ENCODE measurements at regions not wholly inside any gene's neighbourhood (a gene's known extent, or its start where the extent isn't known, plus 50 kb on each side); places are given as distances from the start of the nearest gene placed in this dataset.

GRCh38 chr15:87348746-87349145 lies 907.8 kb downstream of the NTRK3 start:
- no peak for DNase-seq

GRCh38 chr15:87347806-87348515 lies 908.6 kb downstream of the NTRK3 start:
- DNase-seq, result no peak

DNA sequence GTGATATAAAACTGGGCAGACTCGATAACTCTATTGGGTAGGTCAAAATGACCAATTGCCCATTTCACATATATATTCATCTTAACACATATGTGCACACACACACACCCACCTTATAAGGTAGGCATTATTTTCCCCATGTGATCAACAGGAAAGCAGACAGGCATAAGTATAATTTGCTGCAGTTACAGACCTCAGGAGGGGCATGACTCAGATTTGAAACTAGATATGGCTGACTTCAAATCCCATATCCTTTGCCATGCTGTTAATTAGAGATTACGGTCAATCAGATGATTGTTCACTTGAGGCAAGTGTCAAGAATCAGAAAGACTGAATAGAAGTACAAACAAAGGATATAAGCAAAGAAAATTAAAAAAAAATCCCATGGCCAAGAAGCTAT lies 910.6 kb downstream of the NTRK3 start:
- no peak for DNase-seq

DNA sequence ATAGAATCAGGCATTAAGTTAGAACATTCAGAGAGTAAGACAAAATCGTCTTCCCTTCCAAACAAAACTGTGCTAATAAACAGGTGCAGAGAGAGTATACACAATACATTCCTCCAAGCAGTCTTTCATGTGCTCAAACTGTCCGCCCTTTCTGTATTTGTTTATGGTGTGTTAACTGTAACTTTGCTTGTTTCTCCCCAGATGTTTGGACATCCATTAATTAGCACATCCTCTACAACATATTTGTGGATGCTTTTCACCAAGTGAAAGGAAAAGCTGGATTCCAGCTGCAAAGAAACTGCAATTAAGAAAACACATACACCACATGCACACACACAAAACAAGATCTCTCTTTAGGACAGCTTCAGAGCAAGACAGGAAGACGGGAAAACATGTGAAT lies 912.6 kb downstream of the NTRK3 start:
- DNase-seq, result peak; percentile 60

DNA sequence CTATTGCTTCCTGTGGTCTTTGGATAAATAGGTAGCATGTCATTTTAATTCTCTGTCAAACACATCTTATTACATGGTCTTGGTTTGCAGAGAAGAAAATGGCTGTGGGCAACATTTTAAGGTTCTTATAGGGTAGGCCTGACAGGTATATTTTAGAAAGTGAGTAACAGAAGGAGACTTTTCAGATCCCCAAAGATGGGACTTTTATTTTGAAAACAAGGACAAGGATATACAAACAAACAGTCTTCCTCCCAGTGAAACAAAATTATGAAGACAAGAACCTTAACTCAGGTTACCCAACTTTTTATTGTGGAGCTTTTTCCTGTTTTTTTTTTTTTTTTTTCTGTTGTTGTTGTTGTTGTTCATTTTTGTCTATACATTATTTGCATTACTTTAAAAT lies 916.2 kb downstream of the NTRK3 start:
- no peak for DNase-seq

DNA sequence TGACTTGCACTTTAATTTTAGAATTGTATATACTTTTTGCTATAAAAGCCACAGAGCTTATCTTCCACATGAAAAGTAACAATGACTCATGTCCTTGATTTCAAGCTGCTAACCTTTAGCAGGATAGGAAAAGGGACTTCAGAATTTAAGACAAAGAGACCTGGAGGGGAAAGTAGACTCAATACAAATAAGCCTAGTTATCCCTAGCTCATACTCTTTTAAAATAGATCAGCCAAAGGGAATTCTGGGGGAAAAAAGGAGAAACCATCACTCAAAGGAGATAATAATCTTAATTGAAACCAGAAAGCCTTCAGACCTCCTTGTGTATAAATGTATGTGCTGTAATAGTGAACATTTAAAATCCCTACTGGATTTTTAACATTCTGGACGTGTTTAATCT lies 930.3 kb downstream of the NTRK3 start:
- DNase-seq, result no peak

DNA sequence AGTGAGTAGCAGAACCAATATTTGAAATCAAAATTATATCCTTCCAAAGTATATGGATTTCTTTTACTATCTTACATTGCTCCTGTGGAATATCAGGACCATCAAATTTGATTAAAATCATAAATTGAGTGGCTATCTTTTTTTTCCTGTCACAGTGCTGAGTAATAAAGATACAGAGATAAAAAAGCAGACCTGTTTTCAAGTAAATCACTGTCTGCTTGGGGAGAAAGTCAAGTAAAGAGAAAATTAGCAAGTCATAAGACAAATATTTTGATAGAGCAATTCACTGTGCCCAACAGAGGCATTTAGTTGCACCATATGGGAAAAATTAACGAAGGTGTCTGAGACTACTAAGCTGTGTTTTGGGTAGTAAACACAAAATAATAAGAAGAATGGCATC lies 933.7 kb downstream of the NTRK3 start:
- DNase-seq, result no peak

GRCh38 chr15:87322265-87322664 lies 934.3 kb downstream of the NTRK3 start:
- DNase-seq, result no peak

- no peak for DNase-seq
These were observed 938.6 kb downstream of the NTRK3 start for GRCh38 chr15:87317900-87318299.

- DNase-seq, result peak; percentile 12
These were observed 944.3 kb downstream of the NTRK3 start for GRCh38 chr15:87312221-87312620.

DNA sequence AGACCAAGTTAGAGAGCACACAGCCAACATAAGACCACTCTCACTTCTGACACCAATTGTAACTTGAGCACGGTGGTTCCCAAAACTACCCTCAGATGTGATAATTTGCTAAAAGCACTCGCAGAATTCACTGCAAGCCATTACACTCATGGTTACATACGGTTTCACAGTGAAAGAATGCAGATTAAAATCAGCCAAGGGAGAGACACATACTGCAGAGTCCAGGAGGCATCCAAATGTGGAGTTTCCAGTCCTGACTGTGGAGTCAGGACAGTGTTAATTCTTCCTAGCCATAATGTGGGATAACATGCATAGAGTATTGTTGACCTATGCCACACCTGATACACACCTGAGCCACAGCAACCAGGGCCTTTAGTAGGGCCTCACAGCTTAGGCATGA lies 956.4 kb downstream of the NTRK3 start:
- no peak for DNase-seq

GRCh38 chr15:87294854-87295253 lies 961.7 kb downstream of the NTRK3 start:
- DNase-seq, result no peak

GRCh38 chr15:87293031-87293430 lies 963.5 kb downstream of the NTRK3 start:
- DNase-seq, result no peak

- DNase-seq, result peak; percentile 0
These were observed 969.4 kb downstream of the NTRK3 start for GRCh38 chr15:87287156-87287555.

DNA sequence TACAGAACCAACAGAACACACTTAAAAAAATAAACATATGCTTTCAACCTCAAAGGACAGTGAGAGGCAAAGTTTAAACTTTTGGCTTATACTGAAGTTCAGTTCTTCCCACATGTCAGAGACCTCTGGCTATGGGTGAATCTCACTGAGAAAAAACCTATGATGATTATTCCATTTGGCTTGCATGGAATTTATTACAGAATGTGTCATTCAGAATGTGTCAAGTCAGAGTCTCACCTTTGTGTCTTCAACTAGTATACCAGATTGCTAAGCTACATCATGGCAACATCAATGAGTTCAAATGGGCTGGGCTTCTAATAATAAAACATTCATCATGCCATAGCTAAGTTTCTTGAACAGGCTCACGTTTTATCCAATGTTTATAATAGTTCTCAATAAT lies 987.0 kb downstream of the NTRK3 start:
- DNase-seq, result no peak

GRCh38 chr15:87268675-87269074 lies 987.9 kb downstream of the NTRK3 start:
- DNase-seq, result no peak

- DNase-seq, result no peak
These were observed 988.7 kb downstream of the NTRK3 start for GRCh38 chr15:87267798-87268197.

DNA sequence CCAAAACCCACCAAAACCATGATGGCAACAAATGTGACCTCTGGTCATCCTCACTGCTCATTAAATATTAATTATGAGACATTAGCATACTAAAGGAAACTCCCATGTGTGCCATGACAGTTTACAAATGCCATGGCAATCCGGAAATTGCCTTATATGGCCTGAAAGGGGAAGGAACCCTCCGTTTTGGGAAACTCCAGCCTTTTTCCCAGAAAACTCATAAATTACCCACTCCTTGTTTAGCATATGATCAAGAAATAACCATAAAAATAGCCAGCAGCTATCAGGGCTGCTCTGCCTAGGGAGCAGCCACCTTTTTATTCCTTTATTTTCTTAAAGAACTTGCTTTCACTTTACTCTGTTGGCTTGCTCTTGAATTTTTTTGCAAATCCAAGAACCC lies 992.7 kb downstream of the NTRK3 start:
- DNase-seq, result no peak

DNA sequence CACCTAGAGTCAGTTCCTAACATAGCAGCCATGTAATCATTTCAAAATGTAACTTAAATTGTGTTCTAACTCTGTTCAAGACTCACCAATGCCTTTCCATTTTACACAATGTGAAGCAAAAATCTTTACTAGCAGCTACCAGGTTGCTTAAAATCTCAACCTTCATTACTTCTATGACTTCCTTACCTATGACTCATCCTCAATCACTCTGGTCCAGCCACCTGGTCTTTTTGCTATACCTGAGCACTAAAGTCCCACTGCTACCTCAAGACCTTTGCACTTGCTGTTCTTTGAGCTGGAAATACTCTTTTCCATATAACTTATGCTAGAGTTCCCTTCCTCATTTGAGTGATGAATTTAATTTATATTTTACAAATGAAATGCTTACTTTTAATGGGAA lies 993.2 kb downstream of the NTRK3 start:
- no peak for DNase-seq

- DNase-seq, result no peak
These were observed 1010.9 kb downstream of the NTRK3 start for GRCh38 chr15:87245592-87245991.

DNA sequence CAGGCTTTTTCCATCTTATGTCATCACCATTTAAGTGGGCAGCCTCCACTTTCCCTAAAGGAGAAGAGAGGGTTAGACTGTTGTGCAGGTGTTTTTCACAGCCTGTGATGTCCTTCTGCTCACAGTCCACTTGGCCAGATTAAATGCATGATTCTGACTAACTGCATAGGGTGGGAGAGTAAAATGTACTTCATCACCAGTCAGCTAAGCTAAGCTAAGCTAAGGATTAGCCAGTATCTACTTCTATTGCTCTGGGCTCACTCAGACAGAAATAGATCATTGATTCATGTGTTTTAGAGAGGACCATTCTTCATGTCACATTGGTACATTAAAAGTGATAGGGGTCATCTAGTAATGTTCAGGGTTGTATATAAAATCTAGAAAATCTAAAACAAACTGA lies 1013.1 kb downstream of the NTRK3 start:
- no peak for DNase-seq

DNA sequence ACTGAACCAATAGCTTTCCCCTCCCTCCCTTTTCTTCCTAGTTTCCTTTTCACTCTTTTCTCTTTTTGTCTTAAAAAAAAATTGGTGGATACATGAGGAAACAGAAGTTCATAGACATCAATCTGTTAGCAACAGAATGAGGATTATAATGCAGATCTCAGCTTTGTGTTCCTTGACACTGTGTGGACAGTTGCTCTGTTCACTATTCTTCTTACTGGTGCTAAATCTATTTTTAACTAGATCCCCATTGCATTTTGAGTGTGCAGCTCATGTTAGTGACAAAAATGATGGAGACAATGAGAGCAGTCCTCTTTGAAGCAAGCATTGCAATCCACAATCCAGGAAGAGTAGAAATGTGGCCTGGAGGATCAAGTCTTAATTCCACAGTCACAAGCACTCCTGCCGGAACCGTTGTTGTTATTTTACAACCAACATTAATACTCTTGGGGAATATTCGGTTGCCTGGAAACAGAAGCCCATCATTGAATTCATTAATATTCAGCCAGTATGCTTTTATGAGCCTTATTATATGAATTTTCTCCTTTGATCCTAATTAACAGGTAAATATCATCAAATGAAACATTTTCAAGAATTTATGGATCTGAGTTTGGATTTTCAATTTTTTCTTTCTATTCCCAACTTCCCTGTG lies 1016.8 kb downstream of the NTRK3 start:
- DNase-seq, result no peak

- no peak for DNase-seq
These were observed 1018.0 kb downstream of the NTRK3 start for GRCh38 chr15:87238451-87239068.

DNA sequence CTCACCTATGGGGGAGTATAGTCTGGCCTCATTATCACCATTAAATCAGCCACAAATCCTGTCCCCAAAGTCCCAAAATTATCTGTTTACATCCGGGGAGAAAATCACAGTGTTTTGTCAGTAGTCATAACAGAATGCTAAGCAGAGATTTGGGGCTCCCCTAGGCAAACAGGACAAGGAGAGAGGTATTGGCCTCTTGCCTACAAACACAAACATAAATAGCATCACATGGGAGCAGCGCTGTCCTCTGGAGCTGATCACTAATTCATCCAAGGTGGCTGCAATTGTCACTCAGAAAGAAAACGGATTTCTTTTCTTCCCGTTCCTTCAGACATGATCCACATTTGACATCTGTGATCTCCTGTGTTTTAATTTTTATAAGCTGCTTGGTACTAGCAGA lies 1028.1 kb downstream of the NTRK3 start:
- peak; percentile 29 for DNase-seq
